ENCODE measurements at regions not wholly inside any gene's neighbourhood (a gene's known extent, or its start where the extent isn't known, plus 50 kb on each side); places are given as distances from the start of the nearest gene placed in this dataset.

- TF ChIP-seq CTCF (IDR thresholded peaks at IDR 0.05; ENCODE audit: borderline replicate concordance, extremely low read depth, low read length, poor library complexity, severe bottlenecking) (no peak), EZH2 (IDR thresholded peaks at IDR 0.05; ENCODE audit: borderline replicate concordance, low read depth, low read length, severe bottlenecking) (no peak)
Observed at GRCh38 chr7:9328296-9328695, 894.9 kb downstream of the NXPH1 start.
